ENCODE measurements at regions not wholly inside any gene's neighbourhood (a gene's known extent, or its start where the extent isn't known, plus 50 kb on each side); places are given as distances from the start of the nearest gene placed in this dataset.
"Not testable (repeated sequence)": the region's sequence is repeated elsewhere in the genome, so short reads cannot be mapped to it uniquely, and the experiment has no call there.

DNA sequence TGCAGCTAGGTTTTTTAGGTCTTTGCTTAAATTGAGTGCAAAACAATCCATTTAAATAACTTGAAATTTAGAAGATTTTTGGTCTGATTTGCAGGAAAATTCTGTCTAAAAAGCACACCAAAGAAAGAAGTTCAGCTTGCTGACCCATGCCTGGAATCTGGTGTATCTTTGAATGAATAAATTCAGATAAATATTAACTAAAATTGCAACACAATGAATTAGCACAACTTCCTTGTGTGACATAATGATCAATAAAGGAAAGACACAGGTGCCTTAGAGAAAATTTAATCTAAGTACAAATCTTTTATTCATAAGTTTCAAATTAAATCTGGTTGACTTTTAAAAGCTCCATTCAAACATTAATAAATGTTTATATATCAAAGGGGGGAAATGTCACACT, 791.5 kb upstream of the LCORL start:
- no peak for DNase-seq

GRCh38 chr4:18803781-18804180, 782.2 kb upstream of the LCORL start:
- no peak for DNase-seq

- DNase-seq, result no peak
Measured at GRCh38 chr4:18798123-18798522, 776.6 kb upstream of the LCORL start.

- DNase-seq, result no peak
Measured at GRCh38 chr4:18795794-18796193, 774.2 kb upstream of the LCORL start.

DNA sequence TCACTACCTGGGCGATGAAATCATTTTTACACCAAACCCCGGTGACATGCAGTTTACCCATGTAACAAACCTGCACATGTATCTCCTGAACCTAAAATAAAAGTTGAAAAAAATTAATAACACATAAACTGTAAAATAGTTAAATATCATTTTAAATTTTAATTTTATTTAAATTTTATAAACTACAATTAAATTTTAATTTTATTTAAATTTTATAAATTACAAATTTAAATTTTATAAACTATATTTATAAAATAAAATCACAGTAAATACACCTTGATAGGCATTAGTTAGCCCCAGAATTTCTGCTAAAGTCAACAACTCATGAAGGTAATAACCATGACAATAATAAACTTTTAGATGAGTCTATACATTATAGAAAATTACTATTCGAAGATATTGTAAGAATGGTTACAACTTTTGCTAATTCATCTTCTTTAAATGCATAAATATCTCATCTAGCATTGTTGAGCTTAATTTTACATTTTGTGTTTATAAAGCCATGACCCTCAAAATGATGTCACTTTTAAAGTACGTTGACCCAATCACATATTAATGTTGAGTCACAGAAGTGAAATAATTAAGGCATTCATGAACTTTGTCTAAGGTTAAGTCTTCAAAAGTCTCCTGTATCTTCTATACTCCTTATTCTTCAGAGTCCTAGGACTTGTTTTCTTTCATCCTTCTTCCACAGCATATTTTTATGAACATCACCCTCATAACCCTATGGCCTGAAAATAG, 755.8 kb upstream of the LCORL start:
- DNase-seq, result no peak

DNA sequence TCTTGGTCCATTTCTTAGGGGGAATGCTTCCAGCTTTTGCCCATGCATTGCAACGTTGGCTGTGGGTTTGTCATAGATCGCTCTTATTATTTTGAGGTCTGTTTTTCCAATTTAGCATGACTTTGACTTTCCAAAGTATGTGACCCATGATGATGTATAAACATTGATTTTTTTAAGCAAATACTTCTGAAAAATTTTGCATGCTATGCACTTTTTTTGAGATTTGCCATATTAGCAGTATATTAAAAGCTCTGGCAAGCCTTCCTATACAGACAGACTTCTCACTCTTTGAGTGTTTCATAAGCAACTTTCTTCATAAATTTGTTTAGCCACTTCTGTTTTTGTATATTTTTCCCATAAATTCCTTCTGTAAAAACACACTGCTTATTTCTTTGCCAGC, 746.4 kb upstream of the LCORL start:
- DNase-seq, result no peak

DNA sequence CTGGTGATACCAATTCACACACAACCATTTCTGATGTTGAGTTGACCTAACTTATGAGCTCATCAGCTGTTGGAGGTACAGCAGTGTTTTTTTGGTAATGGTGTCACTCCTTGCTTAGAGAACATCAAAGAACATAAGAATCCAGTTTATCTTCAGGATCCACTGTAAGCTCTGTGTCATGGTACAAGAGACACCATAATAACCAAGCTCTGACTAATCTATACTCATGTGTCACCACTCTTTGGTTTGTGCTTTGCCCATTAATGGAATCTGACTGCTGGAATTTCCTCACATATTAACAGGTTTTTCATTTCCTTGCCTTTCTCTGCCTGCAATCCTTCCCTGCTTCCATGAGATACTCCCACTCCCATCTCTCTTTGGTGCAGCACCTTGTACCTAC, 735.1 kb upstream of the LCORL start:
- no peak for DNase-seq

DNA sequence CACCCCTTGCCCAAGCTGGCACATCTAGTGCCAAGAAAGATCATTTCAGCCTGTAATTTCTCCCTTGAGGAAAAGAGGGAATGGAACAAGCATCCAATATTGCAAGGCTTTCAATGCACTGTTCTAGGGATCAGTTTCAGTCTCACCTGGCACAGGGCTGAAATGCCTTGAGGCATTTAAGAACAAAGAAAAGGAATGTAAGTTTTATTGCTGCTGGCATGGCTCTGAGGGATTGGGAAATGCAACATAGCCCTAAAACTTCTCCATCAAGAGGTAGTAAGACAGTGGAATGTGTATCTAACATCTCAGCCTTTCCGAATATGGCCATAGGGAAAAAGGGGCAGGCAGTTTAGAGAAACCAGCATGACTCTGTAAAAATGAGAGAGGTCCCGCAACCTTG, 732.6 kb upstream of the LCORL start:
- DNase-seq, result no peak

DNA sequence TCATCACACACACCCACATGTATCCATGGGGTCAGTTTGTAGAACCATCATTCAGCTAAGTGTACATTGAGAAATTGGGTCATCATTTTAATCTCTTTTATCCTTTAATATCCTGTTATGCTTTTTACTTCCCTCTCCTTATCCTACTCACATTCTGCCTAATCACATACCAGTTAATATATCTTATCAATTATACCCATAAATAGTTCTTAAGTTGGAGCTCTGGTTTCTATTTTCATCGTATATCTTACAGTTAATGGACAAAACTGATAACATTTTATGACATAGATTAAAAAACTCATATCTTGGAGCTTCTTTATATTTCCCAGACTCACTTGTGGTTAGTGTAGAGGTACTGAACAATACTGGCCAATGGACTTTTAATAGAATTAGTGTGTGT, 729.5 kb upstream of the LCORL start:
- no peak for DNase-seq

- DNase-seq, result no peak
Measured at GRCh38 chr4:18749391-18749790, 727.8 kb upstream of the LCORL start.

GRCh38 chr4:18736551-18736950, 715.0 kb upstream of the LCORL start:
- DNase-seq, result no peak

GRCh38 chr4:18735740-18736268, 714.2 kb upstream of the LCORL start:
- no peak for DNase-seq

DNA sequence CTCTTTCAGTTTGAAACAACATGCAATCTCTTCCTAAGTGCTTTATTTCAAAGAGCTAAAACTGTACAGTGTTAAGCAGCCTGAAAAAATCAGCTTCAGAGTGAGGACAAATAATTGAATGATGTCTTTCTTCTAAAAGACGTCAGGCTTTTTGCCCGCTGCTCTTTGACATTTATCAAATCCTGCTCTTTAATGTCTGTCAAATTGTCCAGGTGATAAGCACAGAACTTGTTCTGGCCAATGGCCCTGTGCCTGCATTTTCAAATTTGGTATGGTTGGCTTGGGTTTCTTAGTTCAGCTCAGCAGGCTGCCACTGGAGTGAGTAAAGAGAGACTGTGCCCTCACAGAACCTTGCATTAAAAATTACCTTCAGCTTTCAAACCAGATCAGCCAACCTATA, 712.9 kb upstream of the LCORL start:
- DNase-seq, result no peak

- DNase-seq, result no peak
Measured at GRCh38 chr4:18733961-18734360, 712.4 kb upstream of the LCORL start.

DNA sequence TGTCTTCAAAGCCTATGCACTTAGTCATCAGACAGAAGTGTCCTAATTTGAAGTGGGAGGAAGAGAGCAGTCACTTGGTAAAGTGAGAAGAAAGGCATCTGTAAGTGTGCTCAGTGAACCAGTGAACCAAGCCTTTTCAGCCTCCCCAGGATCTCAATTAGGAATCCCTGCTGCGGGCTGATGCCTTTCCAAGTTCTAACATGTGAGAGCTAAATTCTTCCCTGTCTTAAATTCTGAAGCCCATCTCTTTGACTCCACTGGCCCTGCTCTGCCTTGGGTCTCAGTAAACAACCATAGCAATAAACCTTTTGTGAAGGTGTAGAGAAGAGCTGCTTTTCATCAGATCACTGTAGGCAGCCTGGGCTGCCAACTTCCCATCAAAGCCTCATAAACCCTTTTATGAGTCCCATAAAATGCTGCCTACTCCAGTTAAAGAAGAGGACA, 701.2 kb upstream of the LCORL start:
- no peak for DNase-seq

DNA sequence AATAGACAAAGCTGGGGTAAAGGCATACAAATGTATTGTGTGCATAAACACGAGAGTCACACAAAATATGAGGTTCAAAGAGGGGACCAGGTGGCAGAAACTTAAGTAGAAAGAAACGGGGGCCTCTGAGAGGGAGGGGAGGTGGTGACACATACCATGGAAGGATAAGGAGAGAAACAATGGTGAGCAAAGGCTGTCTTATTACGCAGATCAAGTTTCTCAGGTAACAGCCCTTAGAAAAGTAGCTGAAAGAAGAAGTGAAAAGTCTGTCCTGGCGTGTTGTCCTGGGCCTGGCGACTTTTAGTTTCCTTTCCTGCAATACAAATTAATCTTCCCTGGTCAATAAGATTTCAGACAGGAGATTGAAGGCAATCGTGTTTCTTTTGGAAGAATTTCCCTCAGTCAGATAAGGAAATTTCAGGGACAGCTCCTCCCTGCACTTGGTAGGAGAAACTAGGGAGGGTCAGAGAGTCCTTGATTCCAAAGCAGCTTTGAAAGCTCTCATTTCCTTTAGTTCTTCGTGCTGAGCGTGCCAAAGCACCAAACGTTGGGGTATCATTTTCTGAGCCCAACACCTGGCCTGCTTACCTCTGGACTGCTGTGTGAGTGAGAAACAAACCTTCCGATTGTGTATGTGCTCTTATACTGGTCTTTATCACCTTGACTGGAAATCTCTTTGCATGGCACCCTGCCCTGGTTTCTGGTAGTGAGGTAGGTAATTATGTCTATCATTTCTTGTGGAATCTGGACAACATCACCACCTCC, 676.7 kb upstream of the LCORL start:
- DNase-seq, result no peak

DNA sequence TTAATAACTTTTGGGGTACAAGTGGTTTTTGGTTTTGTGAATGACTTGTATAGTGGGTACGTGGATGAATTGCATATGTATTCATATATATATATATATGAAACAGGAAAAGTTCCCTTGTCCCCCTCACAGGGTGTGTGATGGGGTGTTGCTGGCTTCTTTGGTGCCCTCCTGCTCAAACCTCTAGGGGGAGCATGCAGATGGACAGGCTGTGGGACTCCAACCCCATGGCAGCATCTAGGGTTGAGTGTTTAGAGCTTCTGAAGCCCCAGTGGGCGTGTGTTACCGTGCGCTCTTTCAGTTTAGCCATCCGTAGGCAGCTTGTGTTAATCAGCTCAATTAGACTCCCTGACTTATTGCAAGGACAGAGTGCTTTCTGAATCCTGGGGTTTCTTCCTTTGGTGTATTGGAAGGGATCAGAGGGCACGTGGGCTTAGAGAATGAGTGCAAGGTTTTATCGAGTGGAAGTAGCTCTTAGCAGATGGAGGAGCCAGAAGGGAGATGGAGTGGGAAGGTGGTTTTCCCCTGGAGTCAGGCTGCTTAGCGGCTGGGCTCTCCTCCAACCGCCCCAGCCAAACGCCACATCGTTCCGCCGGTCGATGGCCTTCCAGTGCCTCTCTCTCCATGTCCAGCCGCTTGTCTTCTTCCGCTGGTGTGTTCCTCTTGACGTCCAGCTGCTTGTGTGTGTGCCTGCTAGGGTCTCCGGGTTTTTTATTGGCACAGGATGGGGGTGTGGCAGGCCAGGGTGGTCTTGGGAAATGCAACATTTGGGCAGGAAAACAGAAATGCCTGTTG, 674.4 kb upstream of the LCORL start:
- no peak for DNase-seq

DNA sequence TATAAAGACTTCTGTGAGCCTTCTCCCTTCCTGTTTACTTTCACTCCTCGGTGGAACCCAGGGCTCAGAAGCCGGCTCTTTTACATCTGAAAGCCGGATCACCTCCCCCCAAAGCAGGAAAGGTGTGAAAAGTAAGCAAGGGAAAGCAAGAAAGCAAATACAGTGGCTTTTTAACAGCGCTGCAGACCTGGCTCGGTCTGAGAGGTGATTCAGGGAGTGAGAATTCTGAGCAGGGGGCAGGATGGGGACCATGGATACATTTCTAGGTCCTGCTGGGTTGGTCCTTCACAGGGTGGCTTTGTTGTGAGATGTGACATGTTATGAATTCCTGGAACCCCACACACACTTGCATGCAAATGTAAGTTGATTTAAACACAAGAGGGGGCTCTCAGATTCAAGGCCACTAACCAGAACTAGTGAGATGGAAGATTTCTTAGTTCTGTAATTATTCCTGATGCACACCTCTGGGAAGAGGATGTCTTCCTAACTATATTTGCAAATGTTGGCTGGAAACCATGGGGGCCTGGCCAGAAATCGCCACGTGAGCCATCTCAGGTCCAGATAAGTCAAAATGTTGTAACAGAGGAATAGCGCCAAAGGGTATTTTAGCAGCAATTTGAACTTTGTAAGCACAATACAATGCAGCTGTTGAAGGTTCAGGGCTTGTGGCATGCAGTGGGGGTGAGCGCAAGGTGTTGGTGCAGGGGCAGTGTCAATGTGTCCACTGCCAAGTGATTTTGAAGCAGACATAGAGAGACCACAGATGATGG, 670.1 kb upstream of the LCORL start:
- no peak for DNase-seq

DNA sequence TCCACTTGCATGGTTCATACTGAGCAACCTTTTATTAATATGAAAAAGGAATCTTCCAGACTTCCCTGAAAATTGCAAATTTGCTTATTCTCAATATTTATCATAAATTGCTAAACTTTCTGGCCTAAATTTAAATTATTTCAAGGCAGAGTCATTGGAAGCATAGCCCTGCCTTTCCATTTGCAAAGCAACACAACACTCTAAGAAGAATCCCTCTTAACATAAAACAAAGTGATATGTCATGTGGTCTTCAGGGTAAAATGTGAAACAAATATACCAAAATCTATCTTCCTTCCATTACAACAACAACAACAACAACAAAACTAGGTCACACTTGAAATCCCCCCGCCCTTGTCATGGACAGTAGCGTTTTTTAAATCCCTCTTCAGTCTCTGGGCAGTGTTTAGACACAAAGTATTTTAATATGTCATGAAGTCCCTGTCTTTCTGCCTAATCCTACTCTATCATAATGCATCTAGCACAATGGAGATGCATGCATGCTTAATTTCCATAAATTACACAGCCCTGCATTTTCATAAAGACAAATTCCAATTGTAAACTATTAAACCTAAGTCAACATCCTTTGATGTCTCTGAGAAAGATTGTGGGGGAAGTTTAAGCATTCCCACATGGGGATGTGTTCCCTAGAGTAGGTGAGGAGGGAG, 668.9 kb upstream of the LCORL start:
- no peak for DNase-seq

GRCh38 chr4:18689308-18690115, 668.0 kb upstream of the LCORL start:
- no peak for DNase-seq

GRCh38 chr4:18688351-18688750, 666.8 kb upstream of the LCORL start:
- not testable (repeated sequence) for DNase-seq
